Caco-2 (cell line): ENCODE measurements at regions not wholly inside any gene's neighbourhood (a gene's known extent, or its start where the extent isn't known, plus 50 kb on each side); places are given as distances from the start of the nearest gene placed in this dataset.

Source experiments
- BruUV-seq: library from RNA; stranded (reverse); fragments of 400-500 nt; replicated peaks from 2 replicates; lab custom pipeline; 2021; lab: Mats Ljungman, UMichigan
- CTCF ChIA-PET: fragments of 300-600 bp; sonication (Branson Sonifier 250); formaldehyde crosslinking; loops from one replicate; lab custom pipeline; 2022; ENCODE audit warnings: antibody characterized with exemption; lab: Charles Lee
- POLR2A ChIA-PET: fragments of 300-600 bp; sonication (Branson Sonifier 250); formaldehyde crosslinking; loops from one replicate; lab custom pipeline; 2022; ENCODE audit warnings: antibody characterized with exemption; lab: Charles Lee
- DNase-seq, 2 experiments: peaks; one replicate each; pipeline versions ENCODE4 v3.0.0 to v3.0.0-alpha.2; 2020 to 2022
- H3K27me3 ChIP-seq: replicated peaks from 2 replicates; pipeline ENCODE4 v1.6.0; 2011; ENCODE audit warnings: low read length; ENCODE audit not compliant: control insufficient read depth, insufficient read depth
- H3K36me3 ChIP-seq: 2 replicates; pipeline ENCODE4 v1.5.1; 2011; ENCODE audit warnings: low read length; ENCODE audit not compliant: control insufficient read depth, insufficient read depth
- H3K4me1 ChIP-seq: fragments of 250-450 bp; sonication (Bioruptor Pico); 2 replicates; pipeline ENCODE4 v1.5.1; 2020; ENCODE audit warnings: mild to moderate bottlenecking
- H3K4me3 ChIP-seq: 2 replicates; pipeline ENCODE4 v1.5.1; 2011; ENCODE audit warnings: low read depth, mild to moderate bottlenecking, control low read depth, low read length
- H3K9me3 ChIP-seq: fragments of 250-450 bp; sonication (Bioruptor Pico); 2 replicates; pipeline ENCODE4 v1.5.1; 2020; ENCODE audit warnings: mild to moderate bottlenecking, moderate library complexity
- H3K27ac Mint-ChIP-seq: one replicate; pipeline ENCODE4 v1.8.0; 2022; ENCODE audit warnings: mixed read lengths; ENCODE audit not compliant: unreplicated experiment
- H3K27me3 Mint-ChIP-seq: one replicate; pipeline ENCODE4 v1.8.0; 2022; ENCODE audit warnings: mixed read lengths; ENCODE audit not compliant: insufficient read depth, unreplicated experiment
- H3K36me3 Mint-ChIP-seq: one replicate; pipeline ENCODE4 v1.8.0; 2022; ENCODE audit warnings: mild to moderate bottlenecking, mixed read lengths; ENCODE audit not compliant: insufficient read depth, unreplicated experiment
- H3K4me1 Mint-ChIP-seq: one replicate; pipeline ENCODE4 v1.8.0; 2022; ENCODE audit warnings: low read depth, mixed read lengths; ENCODE audit not compliant: unreplicated experiment
- H3K4me3 Mint-ChIP-seq: one replicate; pipeline ENCODE4 v1.8.0; 2022; ENCODE audit warnings: mild to moderate bottlenecking, moderate library complexity, mixed read lengths; ENCODE audit not compliant: unreplicated experiment
- H3K9me3 Mint-ChIP-seq: one replicate; pipeline ENCODE4 v1.8.0; 2022; ENCODE audit warnings: mixed read lengths; ENCODE audit not compliant: unreplicated experiment
- CTCF ChIP-seq, 2 experiments: fragments of 200-600 bp in 1 of 2; IDR thresholded peaks; 1 replicate in 1 of 2; 2 replicates in 1 of 2; pipeline versions ENCODE4 v1.5.1 to v1.8.0; 2011 to 2022; ENCODE audit warnings: antibody characterized with exemption in 1 of 2, control low read depth in 1 of 2, inconsistent platforms in 1 of 2, low read depth in 1 of 2, low read length in 1 of 2, mild to moderate bottlenecking in 1 of 2, moderate library complexity in 1 of 2; ENCODE audit not compliant: insufficient read depth in 1 of 2, severe bottlenecking in 1 of 2, unreplicated experiment in 1 of 2
- intact Hi-C: fragments of 100-400 bp; cut with micrococcal nuclease; formaldehyde crosslinking; loops from one replicate; pipeline ENCODE4 v1.10.0; 2022; ENCODE audit not compliant: unreplicated experiment

- Histone ChIP-seq H3K4me1 (no peaks in the 10 kb centered on the region), H3K27me3 (no peaks in the 10 kb centered on the region), H3K9me3 (peaks cover 4% of the 10 kb centered on the region; the same call in 1 of the 2 replicates), H3K4me3 (no peak overlapping the region), H3K36me3 (no peaks in the 10 kb centered on the region)
- Mint-ChIP-seq H3K9me3 (peaks cover 11% of the 10 kb centered on the region), H3K36me3 (no peaks in the 10 kb centered on the region), H3K27me3 (peaks cover 6% of the 10 kb centered on the region), H3K4me3 (no peak overlapping the region), H3K27ac (no peak overlapping the region), H3K4me1 (no peaks in the 10 kb centered on the region)
- ChIA-PET CTCF (no interaction called here), POLR2A (no interaction called here)
- no TSS peak for BruUV-seq
- DNase-seq, result no peak
- no peak for TF ChIP-seq CTCF (IDR thresholded peaks at IDR 0.05; ENCODE audit: insufficient read depth in 1 of 2, low read depth in 1 of 2, low read length in 1 of 2, severe bottlenecking in 1 of 2, unreplicated experiment in 1 of 2)
- intact Hi-C loops, result no loop called here
These were observed 71.6 kb upstream of the CMKLR1 start for GRCh38 chr12:108410689-108411088.

GRCh38 chr12:108409481-108409880 is 70.4 kb upstream of the CMKLR1 start:
- TF ChIP-seq CTCF (IDR thresholded peaks at IDR 0.05; ENCODE audit: insufficient read depth in 1 of 2, low read depth in 1 of 2, low read length in 1 of 2, severe bottlenecking in 1 of 2, unreplicated experiment in 1 of 2), result no peak
- no peak for DNase-seq
- H3K4me3 Mint-ChIP-seq, result no peak overlapping the region
- no peak overlapping the region for H3K4me3 ChIP-seq
- H3K9me3 Mint-ChIP-seq, result peaks cover 16% of the 10 kb centered on the region
- peaks cover 4% of the 10 kb centered on the region; the same call in 1 of the 2 replicates for H3K9me3 ChIP-seq
- peaks cover 6% of the 10 kb centered on the region for H3K27me3 Mint-ChIP-seq
- no peaks in the 10 kb centered on the region for H3K27me3 ChIP-seq
- H3K36me3 ChIP-seq, result no peaks in the 10 kb centered on the region
- BruUV-seq, result no TSS peak
- intact Hi-C loops, result no loop called here
- H3K36me3 Mint-ChIP-seq, result no peaks in the 10 kb centered on the region
- H3K27ac Mint-ChIP-seq, result no peak overlapping the region
- CTCF ChIA-PET, result no interaction called here
- no peaks in the 10 kb centered on the region for H3K4me1 ChIP-seq
- POLR2A ChIA-PET, result no interaction called here
- no peaks in the 10 kb centered on the region for H3K4me1 Mint-ChIP-seq

GRCh38 chr12:108403952-108404351 is 64.8 kb upstream of the CMKLR1 start:
- intact Hi-C loops, result no loop called here
- Histone ChIP-seq H3K36me3 (no peaks in the 10 kb centered on the region), H3K4me1 (no peaks in the 10 kb centered on the region), H3K27me3 (no peaks in the 10 kb centered on the region), H3K4me3 (no peak overlapping the region), H3K9me3 (peaks cover 4% of the 10 kb centered on the region; the same call in 1 of the 2 replicates)
- no peak for DNase-seq
- BruUV-seq, result no TSS peak
- no peaks in the 10 kb centered on the region for H3K4me1 Mint-ChIP-seq
- CTCF ChIA-PET, result no interaction called here
- no peak for TF ChIP-seq CTCF (IDR thresholded peaks at IDR 0.05; ENCODE audit: insufficient read depth in 1 of 2, low read depth in 1 of 2, low read length in 1 of 2, severe bottlenecking in 1 of 2, unreplicated experiment in 1 of 2)
- no peaks in the 10 kb centered on the region for H3K27me3 Mint-ChIP-seq
- no peak overlapping the region for H3K27ac Mint-ChIP-seq
- no peak overlapping the region for H3K4me3 Mint-ChIP-seq
- no peaks in the 10 kb centered on the region for H3K36me3 Mint-ChIP-seq
- H3K9me3 Mint-ChIP-seq, result peaks cover 16% of the 10 kb centered on the region
- POLR2A ChIA-PET, result no interaction called here
